ENCODE measurements at regions not wholly inside any gene's neighbourhood (a gene's known extent, or its start where the extent isn't known, plus 50 kb on each side); places are given as distances from the start of the nearest gene placed in this dataset.

DNA sequence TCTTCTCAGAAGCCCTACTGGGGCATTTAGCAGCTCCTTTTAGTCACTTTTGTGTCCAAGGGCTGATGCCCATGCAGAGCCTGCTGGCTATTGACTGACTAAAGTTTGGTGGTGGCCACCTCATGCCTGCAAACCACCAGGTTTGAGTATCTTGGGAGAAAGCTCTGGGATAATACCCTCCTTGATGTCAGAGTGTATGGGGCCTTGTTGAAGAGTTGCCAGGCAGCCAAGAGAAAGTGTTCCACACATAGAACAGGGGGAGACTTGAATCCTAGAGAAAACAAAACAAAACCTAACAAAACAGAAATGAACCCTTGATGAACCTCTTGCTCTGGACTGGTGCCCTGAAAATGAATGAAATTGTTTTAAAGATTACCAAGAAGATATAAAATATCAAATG lies 1024.6 kb downstream of the SORCS1 start:
- H3K56ac ChIP-seq (ENCODE audit: extremely low read depth, insufficient read depth, low read length): no peak overlapping the region
- no peak overlapping the region for H3K4me2 ChIP-seq (ENCODE audit: low read depth, low read length)
- ATAC-seq (ENCODE audit: low read depth): no peak
- no peak overlapping the region for H3K18ac ChIP-seq (ENCODE audit: low read depth, low read length)
- TF ChIP-seq RFX5 (IDR thresholded peaks at IDR 0.05; ENCODE audit: low read depth, low read length) (no peak), RAD21 (IDR thresholded peaks at IDR 0.05; ENCODE audit: low read length) (no peak), MXI1 (IDR thresholded peaks at IDR 0.05; ENCODE audit: borderline replicate concordance, low read depth, low read length) (no peak), NFE2L2 (IDR thresholded peaks at IDR 0.05; ENCODE audit: low read depth, low read length) (no peak), CEBPB (IDR thresholded peaks at IDR 0.05; ENCODE audit: low read depth, low read length) (no peak), RCOR1 (IDR thresholded peaks at IDR 0.05; ENCODE audit: insufficient replicate concordance, low read length) (no peak), SMC3 (IDR thresholded peaks at IDR 0.05; ENCODE audit: low read depth, low read length) (no peak)
- TF ChIP-seq, protein P1, sequence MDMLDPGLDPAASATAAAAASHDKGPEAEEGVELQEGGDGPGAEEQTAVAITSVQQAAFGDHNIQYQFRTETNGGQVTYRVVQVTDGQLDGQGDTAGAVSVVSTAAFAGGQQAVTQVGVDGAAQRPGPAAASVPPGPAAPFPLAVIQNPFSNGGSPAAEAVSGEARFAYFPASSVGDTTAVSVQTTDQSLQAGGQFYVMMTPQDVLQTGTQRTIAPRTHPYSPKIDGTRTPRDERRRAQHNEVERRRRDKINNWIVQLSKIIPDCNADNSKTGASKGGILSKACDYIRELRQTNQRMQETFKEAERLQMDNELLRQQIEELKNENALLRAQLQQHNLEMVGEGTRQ (IDR thresholded peaks at IDR 0.05; ENCODE audit: low read depth, low read length): no peak
- TF ChIP-seq, protein P2, sequence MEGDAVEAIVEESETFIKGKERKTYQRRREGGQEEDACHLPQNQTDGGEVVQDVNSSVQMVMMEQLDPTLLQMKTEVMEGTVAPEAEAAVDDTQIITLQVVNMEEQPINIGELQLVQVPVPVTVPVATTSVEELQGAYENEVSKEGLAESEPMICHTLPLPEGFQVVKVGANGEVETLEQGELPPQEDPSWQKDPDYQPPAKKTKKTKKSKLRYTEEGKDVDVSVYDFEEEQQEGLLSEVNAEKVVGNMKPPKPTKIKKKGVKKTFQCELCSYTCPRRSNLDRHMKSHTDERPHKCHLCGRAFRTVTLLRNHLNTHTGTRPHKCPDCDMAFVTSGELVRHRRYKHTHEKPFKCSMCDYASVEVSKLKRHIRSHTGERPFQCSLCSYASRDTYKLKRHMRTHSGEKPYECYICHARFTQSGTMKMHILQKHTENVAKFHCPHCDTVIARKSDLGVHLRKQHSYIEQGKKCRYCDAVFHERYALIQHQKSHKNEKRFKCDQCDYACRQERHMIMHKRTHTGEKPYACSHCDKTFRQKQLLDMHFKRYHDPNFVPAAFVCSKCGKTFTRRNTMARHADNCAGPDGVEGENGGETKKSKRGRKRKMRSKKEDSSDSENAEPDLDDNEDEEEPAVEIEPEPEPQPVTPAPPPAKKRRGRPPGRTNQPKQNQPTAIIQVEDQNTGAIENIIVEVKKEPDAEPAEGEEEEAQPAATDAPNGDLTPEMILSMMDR (conservative IDR thresholded peaks at IDR 0.05; ENCODE audit: low read depth, low read length): no peak
- TF ChIP-seq, protein P3, sequence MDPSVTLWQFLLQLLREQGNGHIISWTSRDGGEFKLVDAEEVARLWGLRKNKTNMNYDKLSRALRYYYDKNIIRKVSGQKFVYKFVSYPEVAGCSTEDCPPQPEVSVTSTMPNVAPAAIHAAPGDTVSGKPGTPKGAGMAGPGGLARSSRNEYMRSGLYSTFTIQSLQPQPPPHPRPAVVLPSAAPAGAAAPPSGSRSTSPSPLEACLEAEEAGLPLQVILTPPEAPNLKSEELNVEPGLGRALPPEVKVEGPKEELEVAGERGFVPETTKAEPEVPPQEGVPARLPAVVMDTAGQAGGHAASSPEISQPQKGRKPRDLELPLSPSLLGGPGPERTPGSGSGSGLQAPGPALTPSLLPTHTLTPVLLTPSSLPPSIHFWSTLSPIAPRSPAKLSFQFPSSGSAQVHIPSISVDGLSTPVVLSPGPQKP (IDR thresholded peaks at IDR 0.05; ENCODE audit: borderline replicate concordance, low read depth, low read length): no peak
- H2BK120ac ChIP-seq (ENCODE audit: low read depth, low read length): no peak overlapping the region
- H2BK20ac ChIP-seq (ENCODE audit: low read depth, low read length): no peak overlapping the region
- POLR2A ChIA-PET (ENCODE audit: unreplicated experiment): no interaction called here
- H3K27ac ChIP-seq (ENCODE audit: insufficient read depth, low read length): no peak overlapping the region
- no peaks in the 10 kb centered on the region for H3K9me1 ChIP-seq (ENCODE audit: insufficient read depth, low read length)
- no peak overlapping the region for H4K8ac ChIP-seq (ENCODE audit: low read depth in 2 of 2, low read length in 2 of 2)
- in situ Hi-C loops (cut with MboI; ENCODE audit: low sequenced_read_pairs) (no loop called here), intact Hi-C loops (cut with micrococcal nuclease) (no loop called here), dilution Hi-C loops (cut with HindIII; ENCODE audit: low sequenced_read_pairs, unreplicated experiment) (no loop called here)
- H3K79me1 ChIP-seq (ENCODE audit: low read depth in 1 of 2, low read length in 2 of 2): no peaks in the 10 kb centered on the region
- H4K5ac ChIP-seq (ENCODE audit: low read depth, low read length): no peak overlapping the region
- no peak overlapping the region for H3K9ac ChIP-seq (ENCODE audit: low read depth, low read length)
- H3K4me1 ChIP-seq (ENCODE audit: control insufficient read depth, insufficient read depth, low read length): no peaks in the 10 kb centered on the region
- H4K91ac ChIP-seq (ENCODE audit: insufficient read depth, low read depth, low read length): no peak overlapping the region
- H3K36me3 ChIP-seq (ENCODE audit: control insufficient read depth, insufficient read depth, low read length): no peaks in the 10 kb centered on the region
- H3K14ac ChIP-seq (replicated peaks; ENCODE audit: low read depth, low read length): no peak overlapping the region
- no peak overlapping the region for H2BK5ac ChIP-seq (ENCODE audit: low read depth, low read length, poor library complexity, severe bottlenecking)
- no TSS peak for BruUV-seq (replicated peaks)
- peaks cover 3% of the 10 kb centered on the region for H3K9me3 ChIP-seq (ENCODE audit: control insufficient read depth, insufficient read depth, low read length)
- no peaks in the 10 kb centered on the region for H3K27me3 ChIP-seq (ENCODE audit: control insufficient read depth, insufficient read depth, low read length)
- H2BK15ac ChIP-seq (ENCODE audit: low read depth, low read length): no peak overlapping the region
- H2AFZ ChIP-seq (replicated peaks; ENCODE audit: low read length, poor library complexity): no peak overlapping the region
- no peak overlapping the region for H2AK9ac ChIP-seq (replicated peaks; ENCODE audit: low read depth, low read length, poor library complexity)
- CTCF ChIA-PET: no interaction called here
- H4K20me1 ChIP-seq (ENCODE audit: insufficient read depth, low read length): no peaks in the 10 kb centered on the region
- no peak overlapping the region for H3K4me3 ChIP-seq (ENCODE audit: insufficient read depth, low read depth, low read length)
- DNase-seq: no peak
- H3K23ac ChIP-seq (ENCODE audit: low read depth, low read length): no peak overlapping the region
- H2AK5ac ChIP-seq (ENCODE audit: low read depth, low read length): no peak overlapping the region
- no peak overlapping the region for H3K4ac ChIP-seq (ENCODE audit: low read depth, low read length)
